Retinal pigment epithelial cell (primary cell): ENCODE measurements at regions not wholly inside any gene's neighbourhood (a gene's known extent, or its start where the extent isn't known, plus 50 kb on each side); places are given as distances from the start of the nearest gene placed in this dataset.
"Not testable (repeated sequence)": the region's sequence is repeated elsewhere in the genome, so short reads cannot be mapped to it uniquely, and the experiment has no call there.

ENCODE experiments used
- DNase-seq: peaks from one replicate; pipeline ENCODE4 v3.0.0-alpha.2; 2010; ENCODE audit warnings: low read depth
- H3K4me3 ChIP-seq: 2 replicates; pipeline ENCODE4 v1.5.1; 2011; ENCODE audit warnings: mild to moderate bottlenecking, low read length, control low read depth, moderate library complexity
- TF ChIP-seq, protein P1 (sequence below): conservative IDR thresholded peaks from 2 replicates; pipeline ENCODE4 v1.5.1; 2011; ENCODE audit warnings: low read depth, low read length, control low read depth, inconsistent platforms

DNA sequence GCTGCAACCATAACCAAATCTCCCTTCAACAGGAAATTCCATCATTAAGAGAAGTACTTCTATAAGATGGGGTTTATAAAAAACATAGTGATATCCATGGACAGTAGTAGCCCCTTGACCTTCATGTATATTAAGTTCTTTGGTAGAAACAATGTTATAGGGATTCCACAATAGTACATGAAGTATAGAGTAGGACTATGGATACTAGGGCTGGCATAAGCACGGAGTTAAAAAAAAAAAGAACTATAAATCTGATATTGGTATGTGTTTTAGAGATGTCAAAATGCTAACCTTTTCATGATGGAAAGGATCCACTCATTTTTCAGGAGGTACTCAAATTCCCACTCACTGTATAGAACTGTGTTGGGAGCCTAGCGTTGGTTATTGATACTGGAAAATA lies 337.6 kb downstream of the FGF10 start:
- TF ChIP-seq, protein P1, sequence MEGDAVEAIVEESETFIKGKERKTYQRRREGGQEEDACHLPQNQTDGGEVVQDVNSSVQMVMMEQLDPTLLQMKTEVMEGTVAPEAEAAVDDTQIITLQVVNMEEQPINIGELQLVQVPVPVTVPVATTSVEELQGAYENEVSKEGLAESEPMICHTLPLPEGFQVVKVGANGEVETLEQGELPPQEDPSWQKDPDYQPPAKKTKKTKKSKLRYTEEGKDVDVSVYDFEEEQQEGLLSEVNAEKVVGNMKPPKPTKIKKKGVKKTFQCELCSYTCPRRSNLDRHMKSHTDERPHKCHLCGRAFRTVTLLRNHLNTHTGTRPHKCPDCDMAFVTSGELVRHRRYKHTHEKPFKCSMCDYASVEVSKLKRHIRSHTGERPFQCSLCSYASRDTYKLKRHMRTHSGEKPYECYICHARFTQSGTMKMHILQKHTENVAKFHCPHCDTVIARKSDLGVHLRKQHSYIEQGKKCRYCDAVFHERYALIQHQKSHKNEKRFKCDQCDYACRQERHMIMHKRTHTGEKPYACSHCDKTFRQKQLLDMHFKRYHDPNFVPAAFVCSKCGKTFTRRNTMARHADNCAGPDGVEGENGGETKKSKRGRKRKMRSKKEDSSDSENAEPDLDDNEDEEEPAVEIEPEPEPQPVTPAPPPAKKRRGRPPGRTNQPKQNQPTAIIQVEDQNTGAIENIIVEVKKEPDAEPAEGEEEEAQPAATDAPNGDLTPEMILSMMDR: no peak
- H3K4me3 ChIP-seq: no peak overlapping the region
- DNase-seq: no peak

- no peak for DNase-seq
- no peak overlapping the region for H3K4me3 ChIP-seq
- TF ChIP-seq, protein P1: no peak
These were observed 340.8 kb downstream of the FGF10 start for GRCh38 chr5:44048276-44048984.

GRCh38 chr5:44046619-44047364 lies 342.4 kb downstream of the FGF10 start:
- TF ChIP-seq, protein P1: no peak
- H3K4me3 ChIP-seq: no peak overlapping the region
- no peak for DNase-seq

- not testable (repeated sequence) for DNase-seq, H3K4me3 ChIP-seq
These were observed 344.7 kb downstream of the FGF10 start for GRCh38 chr5:44044549-44044948.

GRCh38 chr5:44028226-44028625 lies 361.0 kb downstream of the FGF10 start:
- H3K4me3 ChIP-seq: no peak overlapping the region
- TF ChIP-seq, protein P1: no peak
- DNase-seq: no peak

DNA sequence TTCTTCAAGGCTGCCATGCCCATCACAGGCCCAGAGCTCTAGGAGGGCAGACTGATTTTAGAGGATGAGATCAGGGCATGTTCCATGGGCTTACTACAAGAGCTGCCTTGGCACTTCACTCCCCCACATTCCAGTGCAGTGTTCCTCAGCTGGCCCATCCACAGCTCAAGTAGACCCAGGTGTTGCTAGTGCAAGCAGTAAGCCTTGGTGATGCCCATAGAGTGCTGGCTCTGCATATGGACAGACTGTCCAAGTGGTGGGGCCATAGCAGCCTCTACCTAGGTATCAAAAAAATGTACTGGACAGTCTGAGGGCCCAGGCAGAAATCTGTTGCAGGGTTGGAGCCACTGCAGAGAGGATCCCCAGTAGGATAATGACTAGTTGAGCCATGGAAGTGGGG lies 366.6 kb downstream of the FGF10 start:
- H3K4me3 ChIP-seq: no peak overlapping the region
- TF ChIP-seq, protein P1: no peak
- DNase-seq: no peak

DNA sequence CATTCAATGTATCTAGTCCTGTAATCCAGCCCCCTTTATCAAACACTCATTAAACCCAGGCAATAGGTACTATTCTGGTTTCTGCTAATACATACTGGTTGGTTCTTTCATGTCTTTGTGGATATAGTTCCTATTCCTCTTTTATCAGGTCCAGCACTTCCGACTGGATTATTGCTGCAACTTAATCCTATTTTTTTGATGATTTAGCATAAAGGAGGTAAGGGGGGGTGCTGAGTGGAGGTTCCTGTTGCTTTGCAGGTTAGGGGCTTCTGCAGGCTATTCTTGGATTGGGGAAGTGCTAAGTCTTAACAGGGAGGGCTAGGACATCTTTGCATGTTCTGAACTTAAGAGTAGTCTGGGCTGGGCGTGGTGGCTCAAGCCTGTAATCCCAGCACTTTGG lies 377.7 kb downstream of the FGF10 start:
- no peak for DNase-seq
- no peak overlapping the region for H3K4me3 ChIP-seq
- TF ChIP-seq, protein P1: no peak
